Tibial nerve (tissue), 4 donors: ENCODE measurements at regions not wholly inside any gene's neighbourhood (a gene's known extent, or its start where the extent isn't known, plus 50 kb on each side); places are given as distances from the start of the nearest gene placed in this dataset.

Experiments used
- CTCF ChIP-seq, 5 experiments: fragments of 200-600 bp in 3 of 5; fragments of 450-650 bp in 2 of 5; sonication (generic) in 3 of 5; IDR thresholded peaks; one replicate each; pipeline ENCODE4 v1.5.1; 2016 to 2019; ENCODE audit warnings: antibody characterized with exemption in 5 of 5, mild to moderate bottlenecking in 3 of 5, moderate library complexity in 2 of 5
- EP300 ChIP-seq, 2 donors: sonication (generic); formaldehyde crosslinking; IDR thresholded peaks; one replicate each; pipeline ENCODE4 v1.6.1; 2017; ENCODE audit warnings: antibody characterized with exemption in 2 of 2, mild to moderate bottlenecking in 1 of 2
- POLR2A ChIP-seq, 2 donors: fragments of 450-650 bp; IDR thresholded peaks; one replicate each; pipeline ENCODE4 v1.6.1; 2017; ENCODE audit warnings: antibody characterized with exemption in 2 of 2, mild to moderate bottlenecking in 2 of 2, moderate library complexity in 2 of 2

DNA sequence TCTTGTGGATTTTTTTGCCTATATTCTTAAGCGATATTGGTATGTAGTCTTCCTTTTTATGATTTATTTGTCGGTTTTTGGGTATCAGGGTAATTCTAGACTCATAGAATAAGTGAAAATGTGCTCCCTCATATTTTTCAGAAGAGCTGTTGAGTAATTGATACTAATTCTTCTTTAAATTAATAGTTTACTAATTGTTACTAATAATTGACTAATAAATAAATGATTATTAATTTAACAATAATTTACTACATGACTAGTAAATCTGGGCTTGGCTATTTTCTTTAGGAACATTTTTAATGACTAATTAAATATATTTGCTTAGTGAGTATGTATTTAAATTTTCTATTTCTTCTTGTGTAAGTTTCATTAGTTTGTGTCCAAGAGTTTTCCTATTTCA lies 325.0 kb downstream of the ADCYAP1 start:
- no peak for TF ChIP-seq CTCF (IDR thresholded peaks at IDR 0.05)
- no peak for TF ChIP-seq POLR2A (IDR thresholded peaks at IDR 0.05)
- no peak for TF ChIP-seq EP300 (IDR thresholded peaks at IDR 0.05)
